ENCODE measurements at regions not wholly inside any gene's neighbourhood (a gene's known extent, or its start where the extent isn't known, plus 50 kb on each side); places are given as distances from the start of the nearest gene placed in this dataset.
A peak's percentile ranks its signal among the peaks of the same experiment; 100 is the strongest.

- no peak for TF ChIP-seq CTCF (IDR thresholded peaks at IDR 0.05)
These were observed 128.1 kb upstream of the ACBD5 start for GRCh38 chr10:27368706-27369105.

GRCh38 chr10:27366769-27367168, 126.2 kb upstream of the ACBD5 start:
- TF ChIP-seq CTCF (IDR thresholded peaks at IDR 0.05): no peak

DNA sequence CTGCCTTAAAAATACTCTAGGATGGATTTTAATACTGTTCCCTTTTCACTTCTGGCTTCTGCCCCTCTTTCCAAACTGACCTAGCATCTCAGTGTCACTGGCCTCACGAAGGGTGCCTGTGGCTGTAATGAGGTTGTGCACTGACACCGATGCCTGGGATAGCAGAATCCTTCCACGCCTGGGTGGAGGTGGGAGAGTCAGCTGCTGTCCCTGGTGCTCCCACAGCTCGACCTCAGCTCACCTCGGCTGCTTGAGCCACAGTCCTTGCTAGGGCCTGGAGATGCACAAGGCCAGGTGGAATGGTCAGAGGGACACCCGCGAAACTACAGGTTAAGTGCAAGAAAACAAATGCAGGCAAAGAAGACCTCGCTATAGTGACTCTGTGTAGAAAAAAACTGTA, 123.4 kb upstream of the ACBD5 start:
- TF ChIP-seq CTCF (IDR thresholded peaks at IDR 0.05): no peak

GRCh38 chr10:27360581-27361172, 120.1 kb upstream of the ACBD5 start:
- TF ChIP-seq CTCF (IDR thresholded peaks at IDR 0.05): peak; percentile 87

GRCh38 chr10:27359792-27360355, 119.3 kb upstream of the ACBD5 start:
- TF ChIP-seq CTCF (IDR thresholded peaks at IDR 0.05): no peak

GRCh38 chr10:27356738-27357137, 116.1 kb upstream of the ACBD5 start:
- no peak for TF ChIP-seq CTCF (IDR thresholded peaks at IDR 0.05)

GRCh38 chr10:27355918-27356573, 115.4 kb upstream of the ACBD5 start:
- peak; percentile 56 for TF ChIP-seq CTCF (IDR thresholded peaks at IDR 0.05)
